M059J (cell line): ENCODE measurements at regions not wholly inside any gene's neighbourhood (a gene's known extent, or its start where the extent isn't known, plus 50 kb on each side); places are given as distances from the start of the nearest gene placed in this dataset.
A peak's percentile ranks its signal among the peaks of the same experiment; 100 is the strongest.

Source experiments
- DNase-seq: peaks from one replicate; pipeline ENCODE4 v3.0.0-alpha.2; 2012; ENCODE audit warnings: low read depth

- DNase-seq = no peak
These were observed 193.7 kb downstream of the TTC39B start for GRCh38 chr9:15113288-15113687.

- DNase-seq = no peak
These were observed 195.9 kb downstream of the TTC39B start for GRCh38 chr9:15111071-15111470.

- DNase-seq = peak; percentile 33
These were observed 194.7 kb upstream of the FREM1 start for GRCh38 chr9:15104826-15105420.

GRCh38 chr9:15103290-15103689 lies 193.1 kb upstream of the FREM1 start:
- no peak for DNase-seq

DNA sequence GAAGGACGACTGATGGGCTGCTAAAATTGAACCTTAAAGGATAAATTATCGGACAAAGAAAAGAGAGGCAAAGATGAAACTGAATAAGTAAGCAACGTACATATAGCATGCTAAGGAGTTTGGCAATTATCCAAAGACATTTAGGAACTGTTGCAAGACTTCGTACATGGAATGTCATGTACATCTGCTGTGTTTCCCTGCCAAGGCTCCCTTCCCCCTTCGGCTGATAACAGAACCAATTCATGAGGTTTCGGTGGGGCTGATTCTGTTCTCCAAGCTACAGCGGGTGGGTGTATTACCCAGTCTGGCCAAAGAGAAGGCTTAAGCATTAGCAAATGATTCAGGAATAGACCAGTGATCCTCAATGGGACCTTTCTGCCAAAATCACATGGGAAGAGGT lies 190.9 kb upstream of the FREM1 start:
- no peak for DNase-seq

DNA sequence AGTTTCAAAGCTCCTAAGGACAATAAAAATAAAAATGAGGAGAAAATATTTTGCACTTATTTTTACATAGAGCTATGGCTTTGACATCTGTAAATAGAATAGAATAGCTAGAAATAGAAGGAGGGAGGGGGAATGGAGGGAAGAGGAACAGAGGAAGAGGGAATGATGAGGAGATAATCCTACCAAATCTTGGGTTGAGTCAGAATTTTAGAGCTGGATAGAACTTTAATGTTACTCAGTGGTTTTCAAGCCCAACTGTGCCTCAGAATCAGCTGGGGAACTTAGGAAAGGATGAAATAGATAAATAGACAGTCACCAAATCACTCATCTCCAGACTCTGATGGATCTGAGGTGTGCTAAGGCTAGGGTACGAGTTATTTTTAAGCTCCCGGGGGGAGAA lies 190.3 kb upstream of the FREM1 start:
- no peak for DNase-seq

DNA sequence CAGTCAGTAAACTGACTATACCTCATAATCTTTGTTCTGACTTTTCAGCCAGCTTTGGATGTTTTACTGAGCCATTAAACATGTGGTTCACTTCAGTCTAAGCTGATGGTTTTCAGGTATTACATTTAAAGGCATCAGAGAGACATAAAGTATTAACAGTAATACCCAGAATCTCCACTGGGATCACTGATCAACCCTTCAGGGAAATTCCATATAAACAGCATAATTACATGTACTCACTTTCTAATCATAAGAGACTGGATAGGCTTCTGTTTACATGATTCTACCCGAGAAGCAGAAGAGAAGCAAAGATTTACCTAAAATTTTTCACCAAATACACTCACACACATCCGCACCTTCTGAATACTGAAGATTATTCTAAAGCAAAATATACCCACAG lies 186.7 kb upstream of the FREM1 start:
- DNase-seq = no peak

- DNase-seq = no peak
These were observed 176.6 kb upstream of the FREM1 start for GRCh38 chr9:15086778-15087324.

DNA sequence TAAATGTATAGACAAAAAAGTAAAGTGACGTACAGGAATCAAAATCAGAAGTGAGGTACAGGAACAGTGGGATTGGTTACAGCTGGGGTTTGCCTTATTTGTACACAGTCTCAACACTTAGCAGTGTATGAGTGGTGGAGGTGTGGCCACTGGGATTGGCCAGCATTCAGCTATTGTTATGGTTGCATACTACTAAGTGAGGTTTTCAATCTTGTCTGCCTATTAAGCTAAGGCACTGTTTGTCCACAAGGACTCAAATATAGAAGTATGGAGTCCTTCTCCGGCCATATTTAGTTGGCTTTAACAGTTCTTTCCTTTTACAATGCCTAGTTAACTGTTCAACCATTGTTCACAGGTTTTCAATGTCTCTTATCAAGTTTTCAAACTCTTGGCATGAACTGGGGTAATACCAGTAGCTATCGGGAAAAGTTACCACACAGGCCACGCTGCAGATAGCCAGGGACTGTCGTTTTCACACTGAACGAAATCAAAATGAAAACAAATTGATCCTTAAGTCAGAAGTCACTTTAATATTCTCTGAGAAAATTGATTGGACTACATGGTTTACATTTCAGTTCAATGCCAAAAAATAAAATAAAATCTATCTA lies 176.0 kb upstream of the FREM1 start:
- DNase-seq = peak; percentile 2

- DNase-seq = no peak
These were observed 171.0 kb upstream of the FREM1 start for GRCh38 chr9:15081021-15081753.

- no peak for DNase-seq
These were observed 170.2 kb upstream of the FREM1 start for GRCh38 chr9:15080401-15080800.

GRCh38 chr9:15079989-15080388 lies 169.8 kb upstream of the FREM1 start:
- DNase-seq = no peak

- no peak for DNase-seq
These were observed 167.9 kb upstream of the FREM1 start for GRCh38 chr9:15077946-15078729.

GRCh38 chr9:15073620-15074019 lies 163.4 kb upstream of the FREM1 start:
- DNase-seq = no peak

GRCh38 chr9:15070716-15071115 lies 160.5 kb upstream of the FREM1 start:
- DNase-seq = no peak

DNA sequence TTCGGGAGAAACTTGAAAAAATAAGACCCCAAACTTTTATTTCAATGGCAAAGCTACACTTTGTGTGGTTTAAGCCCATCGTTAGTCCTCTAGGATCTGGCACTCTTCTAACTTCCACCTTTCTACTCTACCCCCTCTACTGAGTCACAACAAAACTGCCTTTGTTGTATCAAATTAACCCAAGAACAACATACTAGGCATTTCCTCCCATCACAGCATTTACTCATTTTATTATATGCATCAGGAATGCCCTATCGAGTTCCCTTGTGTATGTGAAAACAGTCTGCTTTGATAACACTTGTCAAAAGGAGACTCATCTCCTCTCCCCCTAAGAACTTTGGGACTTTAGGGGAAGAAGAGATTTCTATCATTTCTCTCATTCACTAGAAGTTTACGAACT lies 158.9 kb upstream of the FREM1 start:
- no peak for DNase-seq

DNA sequence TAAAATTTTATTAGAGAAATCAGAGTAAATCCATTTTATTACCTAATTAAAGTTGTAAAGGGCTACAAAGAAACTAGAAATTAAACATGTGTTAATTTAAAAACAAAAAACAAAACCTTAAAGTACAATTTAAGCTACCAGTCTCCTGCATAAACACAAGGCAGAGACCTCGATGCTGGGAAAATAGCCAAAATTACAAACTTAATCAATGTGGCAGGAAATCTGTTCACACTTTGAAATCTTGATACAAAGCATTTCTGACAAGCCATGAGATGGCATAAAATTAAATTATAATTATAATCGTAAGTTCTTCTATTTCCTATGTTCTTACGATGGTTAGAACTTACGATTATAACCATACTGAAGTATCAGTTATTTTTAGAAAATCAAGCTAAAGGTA lies 158.0 kb upstream of the FREM1 start:
- no peak for DNase-seq

GRCh38 chr9:15059003-15059402 lies 148.8 kb upstream of the FREM1 start:
- no peak for DNase-seq

GRCh38 chr9:15058236-15058635 lies 148.0 kb upstream of the FREM1 start:
- no peak for DNase-seq

DNA sequence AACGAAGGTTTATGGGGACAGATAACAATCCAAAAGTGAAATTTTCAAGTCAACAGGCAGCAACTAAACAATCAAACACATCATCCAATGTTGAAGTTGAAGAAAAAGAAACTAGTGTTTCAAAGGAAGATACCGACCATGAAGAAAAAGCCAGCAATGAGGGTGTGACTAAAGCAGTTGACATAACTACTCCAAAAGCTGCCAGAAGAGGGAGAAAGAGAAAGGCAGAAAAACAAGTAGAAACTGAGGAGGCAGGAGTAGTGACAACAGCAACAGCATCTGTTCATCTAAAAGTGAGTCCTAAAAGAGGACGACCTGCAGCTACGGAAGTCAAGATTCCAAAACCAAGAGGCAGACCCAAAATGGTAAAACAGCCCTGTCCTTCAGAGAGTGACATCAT lies 145.1 kb upstream of the FREM1 start:
- peak; percentile 21 for DNase-seq

- no peak for DNase-seq
These were observed 138.5 kb upstream of the FREM1 start for GRCh38 chr9:15048772-15049171.

DNA sequence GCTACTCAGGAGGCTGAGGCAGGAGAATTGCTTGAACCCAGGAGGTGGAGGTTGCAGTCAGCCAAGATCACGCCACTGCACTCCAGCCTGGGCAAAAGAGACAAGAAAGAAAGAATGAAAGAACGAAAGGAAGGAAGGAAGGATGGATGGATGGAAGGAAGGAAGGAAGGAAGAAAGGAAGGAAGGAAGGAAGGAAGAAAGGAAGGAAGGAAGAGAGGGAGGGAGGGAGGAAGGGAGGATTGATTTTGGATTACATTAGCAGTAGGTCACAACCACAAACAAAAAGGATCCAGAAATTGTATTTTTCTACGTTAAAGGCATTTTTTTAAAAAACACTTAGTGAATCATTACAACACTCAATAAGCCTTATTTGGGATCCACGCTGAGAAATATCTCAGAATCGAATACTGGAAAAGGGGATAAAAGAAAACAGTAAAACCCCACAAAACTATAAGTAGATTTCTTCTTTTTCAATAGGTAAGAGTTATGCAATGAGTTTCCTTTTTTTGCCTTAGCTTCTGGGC lies 136.9 kb upstream of the FREM1 start:
- no peak for DNase-seq
